ENCODE measurements at regions not wholly inside any gene's neighbourhood (a gene's known extent, or its start where the extent isn't known, plus 50 kb on each side); places are given as distances from the start of the nearest gene placed in this dataset.

DNA sequence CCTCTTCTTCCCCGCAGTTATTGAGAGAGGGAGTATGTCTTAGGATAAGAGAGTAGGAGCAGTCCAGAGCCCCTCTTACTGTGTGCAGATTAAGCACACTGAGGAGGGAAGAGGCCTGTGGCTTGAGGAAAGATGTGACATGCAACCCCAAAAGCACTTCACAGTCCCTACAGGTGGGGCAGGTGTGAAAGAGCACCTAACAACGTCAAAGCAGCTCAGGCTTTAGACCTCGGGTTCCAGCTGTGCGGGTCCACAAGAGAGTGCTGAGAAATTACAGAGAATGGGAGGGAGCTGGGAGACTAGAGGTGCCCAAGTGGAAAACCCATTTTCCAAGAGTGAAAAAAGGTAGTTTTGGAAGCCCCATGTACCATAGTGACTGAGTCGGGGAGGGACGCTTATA is 127.6 kb downstream of the SLC25A47 start:
- no peak overlapping the region for H3K56ac ChIP-seq (replicated peaks; ENCODE audit: insufficient read length, low read depth, low read length)
- H3K4me2 ChIP-seq (ENCODE audit: insufficient read depth in 1 of 2, low read depth in 2 of 2, low read length in 2 of 2) = no peak overlapping the region
- H3K14ac ChIP-seq (ENCODE audit: insufficient read length) = no peak overlapping the region
- H3K4me3 ChIP-seq (ENCODE audit: extremely low read depth in 1 of 4, insufficient read depth in 2 of 4, low read depth in 3 of 4, low read length in 4 of 4) = no peak overlapping the region
- DNase-seq (ENCODE audit: low read depth in 1 of 2, low spot score in 2 of 2) (no peak), FAIRE-seq (no peak)
- no peak overlapping the region for H3K4ac ChIP-seq (replicated peaks; ENCODE audit: insufficient read length, low read depth, low read length)
- peaks cover 2% of the 10 kb centered on the region; the same call in 1 of the 2 replicates for H3K23me2 ChIP-seq (ENCODE audit: low read depth, low read length)
- no peak overlapping the region for H2BK12ac ChIP-seq (ENCODE audit: low read depth, low read length)
- no peak overlapping the region for H3K23ac ChIP-seq (ENCODE audit: insufficient read length)
- no peak overlapping the region for H4K5ac ChIP-seq (ENCODE audit: insufficient read length, low read depth, low read length)
- no peak overlapping the region for H3K9ac ChIP-seq (replicated peaks in 1 of 4; ENCODE audit: extremely low read depth in 1 of 4, low read depth in 3 of 4, low read length in 3 of 4)
- no peak overlapping the region for H2BK15ac ChIP-seq (ENCODE audit: low read length)
- no peak overlapping the region for H4K8ac ChIP-seq (ENCODE audit: extremely low read depth, insufficient read depth, low read length)
- H3K9me3 ChIP-seq (ENCODE audit: insufficient read depth in 2 of 2, low read depth in 1 of 2, low read length in 1 of 2) = no peaks in the 10 kb centered on the region
- ChIA-PET POLR2A (ENCODE audit: partially characterized antibody) (no interaction called here), CTCF (ENCODE audit: partially characterized antibody) (interaction anchor here (1.0 to 1.5 kb wide), 3 partner anchors 10 to 84 kb away, joined by 3 to 4 read pairs (median 3); no protein-coding TSS in a partner anchor)
- H2BK20ac ChIP-seq (ENCODE audit: low read length) = no peak overlapping the region
- H2AK5ac ChIP-seq (ENCODE audit: low read depth, low read length) = no peak overlapping the region
- no peaks in the 10 kb centered on the region for H4K20me1 ChIP-seq (replicated peaks in 1 of 2; ENCODE audit: control insufficient read depth in 1 of 2, insufficient read depth in 2 of 2, low read length in 2 of 2)
- no peak for TF ChIP-seq RAD21 (IDR thresholded peaks at IDR 0.05 in 1 of 2, conservative IDR thresholded peaks at IDR 0.05 in 1 of 2; ENCODE audit: low read depth in 2 of 2, low read length in 2 of 2)
- H2AFZ ChIP-seq (ENCODE audit: low read length) = no peak overlapping the region
- H3K27ac ChIP-seq (ENCODE audit: low read depth, low read length) = no peak overlapping the region
- H4K91ac ChIP-seq (replicated peaks; ENCODE audit: insufficient read length, low read length) = no peak overlapping the region
- H3K79me2 ChIP-seq (ENCODE audit: control insufficient read depth in 1 of 2, insufficient read depth in 2 of 2, low read length in 2 of 2) = no peaks in the 10 kb centered on the region
- H3K79me1 ChIP-seq (ENCODE audit: low read depth, low read length) = 0 out of 2 replicates have a peak, but pooled peaks cover 4% of the 10 kb centered on the region
- no peak overlapping the region for H3K18ac ChIP-seq (ENCODE audit: extremely low read depth, low read length)
- 86% methylated on average over 6 of the region's 6 CpGs; no CpG with 5 or more reads in 1 of the 2 experiments for WGBS, 2 experiments (ENCODE audit: extremely low coverage in 1 of 2, insufficient coverage in 1 of 2, insufficient read length in 1 of 2, insufficient replicate concordance in 2 of 2, low coverage in 1 of 2, low lambda C conversion rate in 2 of 2, missing lambda C conversion rate in 1 of 2)
- no peak overlapping the region for H2BK5ac ChIP-seq (ENCODE audit: low read depth, low read length)
- no peaks in the 10 kb centered on the region for H3K27me3 ChIP-seq (replicated peaks in 1 of 4; ENCODE audit: control insufficient read depth in 3 of 4, extremely low read depth in 1 of 4, insufficient read depth in 3 of 4, low read length in 3 of 4)
- no peak overlapping the region for H2BK120ac ChIP-seq (replicated peaks; ENCODE audit: low read depth, low read length)
- H3K36me3 ChIP-seq (ENCODE audit: control insufficient read depth in 2 of 4, insufficient read depth in 4 of 4, low read length in 3 of 4) = no peaks in the 10 kb centered on the region
- peaks cover 3 to 18% (median 13%) of the 10 kb centered on the region in 4 experiments for H3K4me1 ChIP-seq (replicated peaks in 1 of 4; ENCODE audit: control insufficient read depth in 3 of 4, insufficient read depth in 4 of 4, low read length in 3 of 4)

All from H1 (cell line).